ENCODE measurements at regions not wholly inside any gene's neighbourhood (a gene's known extent, or its start where the extent isn't known, plus 50 kb on each side); places are given as distances from the start of the nearest gene placed in this dataset.

GRCh38 chr14:65824285-65824977 is 411.9 kb downstream of the FUT8 start:
- H3K36me3 Mint-ChIP-seq (ENCODE audit: low read depth): no peaks in the 10 kb centered on the region
- no peaks in the 10 kb centered on the region for H3K9me3 Mint-ChIP-seq
- peak overlapping the region; percentile 21 for H3K27ac Mint-ChIP-seq
- H3K27me3 Mint-ChIP-seq (ENCODE audit: low read depth): peaks cover 23% of the 10 kb centered on the region
- H3K4me1 Mint-ChIP-seq (ENCODE audit: low read depth): peaks cover 16% of the 10 kb centered on the region
- no peak overlapping the region for H3K4me3 Mint-ChIP-seq

- Mint-ChIP-seq H3K36me3 (ENCODE audit: low read depth) (no peaks in the 10 kb centered on the region), H3K27ac (peak overlapping the region; percentile 21), H3K4me1 (ENCODE audit: low read depth) (peaks cover 16% of the 10 kb centered on the region), H3K27me3 (ENCODE audit: low read depth) (peaks cover 28% of the 10 kb centered on the region), H3K9me3 (no peaks in the 10 kb centered on the region), H3K4me3 (no peak overlapping the region)
Measured at GRCh38 chr14:65824978-65825299, 412.4 kb downstream of the FUT8 start.

- Mint-ChIP-seq H3K36me3 (ENCODE audit: low read depth) (peaks cover 3% of the 10 kb centered on the region), H3K27ac (no peak overlapping the region), H3K27me3 (ENCODE audit: low read depth) (peaks cover 32% of the 10 kb centered on the region), H3K9me3 (no peaks in the 10 kb centered on the region), H3K4me1 (ENCODE audit: low read depth) (peaks cover 16% of the 10 kb centered on the region), H3K4me3 (no peak overlapping the region)
Measured at GRCh38 chr14:65826946-65827345, 414.4 kb downstream of the FUT8 start.

GRCh38 chr14:65827520-65827919 is 415.0 kb downstream of the FUT8 start:
- H3K9me3 Mint-ChIP-seq: no peaks in the 10 kb centered on the region

GRCh38 chr14:65828396-65828795 is 415.9 kb downstream of the FUT8 start:
- Mint-ChIP-seq H3K27ac (no peak overlapping the region), H3K9me3 (no peaks in the 10 kb centered on the region), H3K4me1 (ENCODE audit: low read depth) (peaks cover 28% of the 10 kb centered on the region), H3K27me3 (ENCODE audit: low read depth) (peaks cover 32% of the 10 kb centered on the region), H3K4me3 (no peak overlapping the region), H3K36me3 (ENCODE audit: low read depth) (peaks cover 3% of the 10 kb centered on the region)

More at GRCh38 chr14:65827520-65827919, 415.0 kb downstream of the FUT8 start:
- H3K27me3 Mint-ChIP-seq (ENCODE audit: low read depth): peaks cover 32% of the 10 kb centered on the region
- no peak overlapping the region for H3K4me3 Mint-ChIP-seq
- peaks cover 19% of the 10 kb centered on the region for H3K4me1 Mint-ChIP-seq (ENCODE audit: low read depth)
- peak overlapping the region; percentile 23 for H3K27ac Mint-ChIP-seq
- H3K36me3 Mint-ChIP-seq (ENCODE audit: low read depth): peaks cover 3% of the 10 kb centered on the region

GRCh38 chr14:65832431-65833266 is 420.1 kb downstream of the FUT8 start:
- H3K4me3 Mint-ChIP-seq: no peak overlapping the region
- H3K9me3 Mint-ChIP-seq: no peaks in the 10 kb centered on the region
- peaks cover 13% of the 10 kb centered on the region for H3K27me3 Mint-ChIP-seq (ENCODE audit: low read depth)
- H3K4me1 Mint-ChIP-seq (ENCODE audit: low read depth): peaks cover 31% of the 10 kb centered on the region
- peak overlapping the region; percentile 11 for H3K27ac Mint-ChIP-seq
- peaks cover 3% of the 10 kb centered on the region for H3K36me3 Mint-ChIP-seq (ENCODE audit: low read depth)

GRCh38 chr14:65833267-65833880 is 420.8 kb downstream of the FUT8 start:
- H3K4me1 Mint-ChIP-seq (ENCODE audit: low read depth): peaks cover 36% of the 10 kb centered on the region
- H3K36me3 Mint-ChIP-seq (ENCODE audit: low read depth): peaks cover 5% of the 10 kb centered on the region
- no peaks in the 10 kb centered on the region for H3K9me3 Mint-ChIP-seq
- peaks cover 9% of the 10 kb centered on the region for H3K27me3 Mint-ChIP-seq (ENCODE audit: low read depth)
- peak overlapping the region; percentile 4 for H3K27ac Mint-ChIP-seq
- H3K4me3 Mint-ChIP-seq: no peak overlapping the region

- Mint-ChIP-seq H3K4me1 (ENCODE audit: low read depth) (peaks cover 40% of the 10 kb centered on the region), H3K4me3 (no peak overlapping the region), H3K9me3 (peaks cover 5% of the 10 kb centered on the region), H3K27ac (no peak overlapping the region), H3K36me3 (ENCODE audit: low read depth) (peaks cover 9% of the 10 kb centered on the region), H3K27me3 (ENCODE audit: low read depth) (peaks cover 9% of the 10 kb centered on the region)
Measured at GRCh38 chr14:65834051-65834450, 421.5 kb downstream of the FUT8 start.

- H3K4me3 Mint-ChIP-seq: no peak overlapping the region
Measured at GRCh38 chr14:65834812-65835211, 422.3 kb downstream of the FUT8 start.

GRCh38 chr14:65835501-65835900 is 423.0 kb downstream of the FUT8 start:
- peaks cover 52% of the 10 kb centered on the region for H3K4me1 Mint-ChIP-seq (ENCODE audit: low read depth)

More at GRCh38 chr14:65834812-65835211, 422.3 kb downstream of the FUT8 start:
- Mint-ChIP-seq H3K27ac (no peak overlapping the region), H3K4me1 (ENCODE audit: low read depth) (peaks cover 47% of the 10 kb centered on the region), H3K27me3 (ENCODE audit: low read depth) (peaks cover 5% of the 10 kb centered on the region), H3K36me3 (ENCODE audit: low read depth) (peaks cover 13% of the 10 kb centered on the region), H3K9me3 (peaks cover 10% of the 10 kb centered on the region)

GRCh38 chr14:65838565-65838964 is 426.0 kb downstream of the FUT8 start:
- H3K27ac Mint-ChIP-seq: peak overlapping the region; percentile 13
- peaks cover 59% of the 10 kb centered on the region for H3K4me1 Mint-ChIP-seq (ENCODE audit: low read depth)
- peaks cover 15% of the 10 kb centered on the region for H3K36me3 Mint-ChIP-seq (ENCODE audit: low read depth)
- peaks cover 17% of the 10 kb centered on the region for H3K9me3 Mint-ChIP-seq
- peak overlapping the region; percentile 26 for H3K4me3 Mint-ChIP-seq
- no peaks in the 10 kb centered on the region for H3K27me3 Mint-ChIP-seq (ENCODE audit: low read depth)

More at GRCh38 chr14:65835501-65835900, 423.0 kb downstream of the FUT8 start:
- Mint-ChIP-seq H3K36me3 (ENCODE audit: low read depth) (peaks cover 10% of the 10 kb centered on the region), H3K27ac (no peak overlapping the region), H3K4me3 (no peak overlapping the region), H3K27me3 (ENCODE audit: low read depth) (no peaks in the 10 kb centered on the region), H3K9me3 (peaks cover 12% of the 10 kb centered on the region)

- H3K9me3 Mint-ChIP-seq: peaks cover 20% of the 10 kb centered on the region
- H3K4me3 Mint-ChIP-seq: peak overlapping the region; percentile 12
- H3K4me1 Mint-ChIP-seq (ENCODE audit: low read depth): peaks cover 67% of the 10 kb centered on the region
- H3K27ac Mint-ChIP-seq: no peak overlapping the region
- peaks cover 22% of the 10 kb centered on the region for H3K36me3 Mint-ChIP-seq (ENCODE audit: low read depth)
- H3K27me3 Mint-ChIP-seq (ENCODE audit: low read depth): no peaks in the 10 kb centered on the region
Measured at GRCh38 chr14:65840118-65840751, 427.7 kb downstream of the FUT8 start.

GRCh38 chr14:65840786-65841185 is 428.3 kb downstream of the FUT8 start:
- Mint-ChIP-seq H3K27ac (no peak overlapping the region), H3K9me3 (peaks cover 20% of the 10 kb centered on the region), H3K4me3 (no peak overlapping the region), H3K27me3 (ENCODE audit: low read depth) (no peaks in the 10 kb centered on the region), H3K36me3 (ENCODE audit: low read depth) (peaks cover 22% of the 10 kb centered on the region), H3K4me1 (ENCODE audit: low read depth) (peaks cover 68% of the 10 kb centered on the region)

GRCh38 chr14:65846196-65846868 is 433.8 kb downstream of the FUT8 start:
- no peaks in the 10 kb centered on the region for H3K27me3 Mint-ChIP-seq (ENCODE audit: low read depth)
- peaks cover 73% of the 10 kb centered on the region for H3K4me1 Mint-ChIP-seq (ENCODE audit: low read depth)
- H3K9me3 Mint-ChIP-seq: peaks cover 18% of the 10 kb centered on the region
- peaks cover 29% of the 10 kb centered on the region for H3K36me3 Mint-ChIP-seq (ENCODE audit: low read depth)
- peak overlapping the region; percentile 94 for H3K27ac Mint-ChIP-seq
- H3K4me3 Mint-ChIP-seq: peak overlapping the region; percentile 69

Data from T-helper 1 cell treated with Interleukin-12 subunit alpha and Interleukin-12 subunit beta and Interleukin-4 antibody, amounts not matched to agents 30 μg/mL and 1 μg/mL, for 36 hours (primary cell).